Hematopoietic multipotent progenitor cell treated with erythropoietin and hydrocortisone succinate and interleukin-3 and kit ligand, for 4 days (in vitro differentiated cells): ENCODE measurements at regions not wholly inside any gene's neighbourhood (a gene's known extent, or its start where the extent isn't known, plus 50 kb on each side); places are given as distances from the start of the nearest gene placed in this dataset.
A peak's percentile ranks its signal among the peaks of the same experiment; 100 is the strongest.
"Not testable (repeated sequence)": the region's sequence is repeated elsewhere in the genome, so short reads cannot be mapped to it uniquely, and the experiment has no call there.

Source experiments
- DNase-seq: peaks from one replicate; pipeline ENCODE4 v3.0.0-alpha.2; 2015

DNA sequence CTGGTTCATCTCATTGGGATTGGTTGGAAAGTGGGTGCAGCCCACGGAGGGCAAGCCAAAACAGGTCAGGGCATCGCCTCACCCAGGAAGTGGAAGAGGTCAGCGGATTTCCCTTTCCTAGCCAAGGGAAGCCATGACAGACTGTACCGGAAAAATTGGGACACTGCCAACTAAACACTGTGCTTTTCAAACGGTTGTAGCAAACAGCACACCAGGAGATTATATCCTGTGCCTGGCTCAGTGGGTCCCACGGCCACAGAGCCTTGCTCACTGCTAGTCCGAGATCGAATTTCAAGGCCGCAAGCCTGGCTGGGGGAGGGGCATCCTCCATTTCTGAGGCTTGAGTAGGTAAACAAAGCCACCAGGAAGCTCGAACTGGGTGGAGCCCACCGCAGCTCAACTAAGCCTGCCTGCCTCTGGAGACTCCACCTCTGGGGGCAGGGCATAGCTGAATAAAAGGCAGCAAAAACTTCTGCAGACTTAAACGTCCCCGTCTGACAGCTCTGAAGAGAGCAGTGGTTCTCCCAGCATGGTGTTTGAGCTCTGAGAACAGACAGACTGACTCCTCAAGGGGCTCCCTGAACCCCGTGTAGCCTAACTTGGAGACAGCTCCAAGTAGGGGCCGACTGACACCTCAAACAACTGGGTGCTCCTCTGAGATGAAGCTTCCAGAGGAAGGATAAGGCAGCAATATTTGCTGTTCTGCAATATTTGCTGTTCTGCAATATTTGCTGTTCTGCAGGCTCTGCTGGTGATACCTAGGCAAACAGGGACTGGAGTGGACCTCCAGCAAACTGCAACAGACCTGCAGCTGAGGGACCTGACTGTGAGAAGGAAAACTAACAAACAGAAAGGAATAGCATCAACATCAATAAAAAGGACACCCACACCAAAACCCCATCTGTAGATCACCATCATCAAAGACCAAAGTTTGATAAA lies 191.0 kb upstream of the IRAK1BP1 start:
- DNase-seq, result not testable (repeated sequence)

DNA sequence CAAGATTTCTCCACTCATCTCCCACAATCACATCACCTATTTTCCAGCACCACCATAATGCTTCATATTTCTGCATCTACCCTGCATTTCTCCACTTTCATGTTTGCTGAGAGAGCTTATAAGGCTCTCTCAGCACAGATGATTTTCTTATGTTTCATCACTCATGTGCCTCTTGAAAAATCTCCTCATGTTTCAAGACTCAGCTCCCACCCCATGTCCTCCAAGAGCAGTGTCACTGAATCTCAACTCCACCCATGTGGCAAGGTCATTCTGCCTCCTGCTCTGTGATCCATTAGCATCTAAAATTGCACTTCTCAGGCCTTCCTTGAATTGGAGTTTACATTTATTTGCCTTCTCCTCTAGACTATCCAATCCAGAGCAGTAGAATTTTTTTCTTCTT lies 178.7 kb upstream of the IRAK1BP1 start:
- DNase-seq, result no peak

DNA sequence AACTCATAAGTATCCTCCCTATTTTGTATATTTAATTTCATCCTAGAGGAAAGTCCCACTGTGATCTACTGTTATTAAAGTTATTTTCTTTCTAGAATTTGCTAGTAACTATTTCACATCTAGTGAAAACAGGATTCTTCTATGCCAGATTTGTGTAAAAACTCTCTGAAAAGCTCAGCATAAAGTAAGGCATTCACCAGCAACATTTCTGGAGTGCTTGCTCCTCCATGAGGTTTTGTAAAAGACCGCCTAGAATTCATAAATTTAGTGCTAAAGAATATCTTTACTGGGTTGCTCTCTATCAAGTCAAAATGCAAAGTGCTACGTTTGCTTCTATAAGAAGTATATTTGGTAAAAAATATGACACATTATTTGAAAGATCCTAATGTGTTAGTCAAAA lies 173.5 kb upstream of the IRAK1BP1 start:
- DNase-seq, result no peak

DNA sequence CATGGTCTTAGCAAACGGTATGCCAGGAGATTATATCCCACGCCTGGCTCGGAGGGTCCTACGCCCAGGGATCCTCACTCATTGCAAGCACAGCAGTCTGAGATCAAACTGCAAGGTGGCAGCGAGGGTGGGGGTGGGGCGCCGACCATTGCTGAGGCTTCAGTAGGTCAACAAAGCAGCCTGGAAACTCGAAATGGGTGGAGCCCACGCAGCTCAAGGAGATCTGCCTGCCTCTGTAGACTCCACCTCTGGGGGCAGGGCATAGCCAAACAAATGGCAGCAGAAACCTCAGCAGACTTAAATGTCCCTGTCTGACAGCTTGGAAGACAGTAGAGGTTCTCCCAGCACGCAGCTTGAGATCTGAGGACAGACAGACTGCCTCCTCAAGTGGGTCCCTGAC lies 172.7 kb upstream of the IRAK1BP1 start:
- not testable (repeated sequence) for DNase-seq

DNA sequence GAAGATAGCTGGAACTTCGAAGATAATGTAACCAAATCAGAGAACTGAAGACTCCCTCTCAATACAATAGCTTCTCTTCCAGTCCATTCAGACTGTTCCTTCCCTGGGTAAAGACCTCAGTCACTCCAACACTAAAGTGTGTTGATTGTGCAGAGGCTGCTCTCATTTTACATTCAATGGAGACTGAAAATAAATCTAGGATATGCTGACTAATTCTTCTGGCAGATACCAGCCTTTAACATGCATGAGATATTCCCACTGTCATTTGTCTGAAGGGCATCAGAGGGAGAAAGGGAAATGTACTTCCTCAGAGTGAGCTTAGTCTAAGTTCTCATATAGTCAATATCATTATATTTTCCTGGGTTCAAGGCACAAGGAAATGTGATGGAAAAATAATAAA lies 166.4 kb upstream of the IRAK1BP1 start:
- DNase-seq, result no peak

DNA sequence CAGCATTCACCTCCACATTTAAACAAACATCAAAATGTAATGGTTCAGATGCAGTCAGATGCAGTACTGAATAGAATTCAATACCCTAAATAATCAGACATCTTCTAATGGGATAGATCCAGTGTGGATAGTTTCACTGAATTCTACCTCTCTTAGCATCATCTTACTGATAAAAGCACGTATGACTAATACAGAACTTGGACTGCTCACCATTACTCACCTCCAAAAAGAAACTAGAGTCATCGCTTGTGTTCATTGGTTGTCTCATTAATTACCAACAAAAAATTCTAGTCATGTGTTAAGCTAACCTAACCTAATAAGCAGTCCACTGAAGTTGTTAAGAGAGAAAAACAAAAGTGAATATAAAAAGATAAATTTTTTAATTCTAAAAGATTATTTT lies 165.9 kb upstream of the IRAK1BP1 start:
- DNase-seq, result no peak

DNA sequence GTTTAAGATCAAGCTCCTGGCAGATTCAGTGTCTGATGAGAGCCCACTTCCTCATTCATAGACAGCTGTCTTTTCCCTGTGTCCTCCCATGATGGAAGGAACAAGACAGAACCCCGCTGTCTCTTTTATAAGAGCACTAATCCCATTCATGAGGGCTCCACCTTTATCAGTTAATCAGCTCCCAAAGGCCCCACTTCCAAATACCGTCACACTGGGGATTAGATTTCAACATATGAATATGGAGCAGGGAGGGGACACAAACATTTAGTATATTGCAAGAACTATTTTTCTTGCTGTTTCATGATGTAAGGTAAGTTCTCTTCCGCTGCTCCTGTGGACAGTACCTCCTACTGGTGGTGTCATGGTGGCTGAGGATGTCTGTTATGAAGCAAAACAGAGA lies 158.3 kb upstream of the IRAK1BP1 start:
- DNase-seq, result no peak

DNA sequence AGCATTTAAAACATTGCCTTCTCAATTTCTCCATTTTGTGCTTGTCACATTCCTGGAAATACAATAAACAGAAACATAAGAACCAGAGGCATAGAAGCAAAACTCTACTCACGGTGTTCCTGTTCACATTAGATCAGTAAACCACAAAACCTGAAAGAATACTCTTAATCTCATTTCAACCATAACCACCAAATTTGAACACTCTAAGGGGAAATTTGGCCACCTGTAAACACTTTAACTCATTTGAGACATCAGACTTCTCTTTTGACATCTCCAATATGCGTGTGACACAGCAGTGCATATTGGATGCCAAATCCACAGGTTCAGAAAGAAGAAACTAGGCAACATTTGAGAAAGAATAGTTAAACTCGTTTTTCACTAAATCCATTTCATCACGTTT lies 153.8 kb upstream of the IRAK1BP1 start:
- no peak for DNase-seq

DNA sequence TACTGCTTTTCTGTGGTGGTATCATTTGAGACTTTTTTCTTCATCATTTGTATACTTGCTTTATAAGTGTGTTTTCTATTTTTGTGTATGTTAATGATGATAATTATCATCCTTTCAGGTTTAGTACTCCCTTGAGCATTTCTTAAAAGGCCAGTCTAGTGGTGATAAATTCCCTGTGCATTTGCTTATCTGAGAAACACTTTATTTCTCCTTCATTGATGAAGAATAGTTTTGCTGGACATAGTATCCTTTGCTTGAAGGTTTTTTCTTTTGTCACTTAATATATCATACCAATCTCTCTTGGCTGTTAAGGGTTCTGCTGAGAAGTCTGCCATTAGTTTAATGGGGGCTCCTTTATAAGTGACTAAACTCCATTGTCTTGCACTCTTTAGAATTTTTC lies 123.2 kb upstream of the IRAK1BP1 start:
- no peak for DNase-seq

DNA sequence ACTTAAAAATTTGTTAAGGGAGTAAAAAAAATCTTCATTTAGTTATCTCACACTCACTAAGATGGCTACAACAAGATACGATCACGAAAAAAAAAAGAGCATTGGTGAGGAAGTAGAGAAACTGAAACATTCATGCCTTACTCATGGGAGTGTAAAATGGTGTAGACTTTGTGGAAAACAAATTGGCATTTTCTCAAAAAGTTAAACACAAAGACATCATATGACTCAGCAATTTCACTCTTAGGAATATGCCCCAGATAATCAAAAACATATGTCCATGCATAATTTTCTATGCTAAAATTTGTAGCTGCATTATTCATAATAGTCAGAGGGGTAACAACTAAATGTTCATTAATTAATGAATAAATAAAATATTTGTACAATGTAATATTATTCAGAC lies 120.9 kb upstream of the IRAK1BP1 start:
- DNase-seq, result no peak

DNA sequence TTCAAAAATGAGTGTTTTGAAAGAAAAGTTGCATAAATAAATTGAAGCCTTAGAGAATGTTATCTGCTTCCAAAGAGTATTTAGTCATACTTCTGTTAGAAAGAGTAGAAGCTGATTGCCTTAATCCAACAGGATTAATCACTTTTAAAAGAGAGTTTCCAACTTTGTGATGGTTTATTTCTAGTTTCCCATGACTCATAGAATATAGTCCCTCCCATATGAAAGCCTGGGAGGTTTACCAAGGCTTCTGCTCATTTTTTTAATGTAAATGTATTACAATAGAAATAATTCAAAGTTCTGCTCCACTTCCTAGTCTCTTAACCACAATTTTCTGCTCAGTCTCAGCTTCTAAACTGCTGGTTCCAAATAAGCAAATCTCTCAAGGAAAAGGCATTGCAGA lies 118.0 kb upstream of the IRAK1BP1 start:
- DNase-seq, result no peak

DNA sequence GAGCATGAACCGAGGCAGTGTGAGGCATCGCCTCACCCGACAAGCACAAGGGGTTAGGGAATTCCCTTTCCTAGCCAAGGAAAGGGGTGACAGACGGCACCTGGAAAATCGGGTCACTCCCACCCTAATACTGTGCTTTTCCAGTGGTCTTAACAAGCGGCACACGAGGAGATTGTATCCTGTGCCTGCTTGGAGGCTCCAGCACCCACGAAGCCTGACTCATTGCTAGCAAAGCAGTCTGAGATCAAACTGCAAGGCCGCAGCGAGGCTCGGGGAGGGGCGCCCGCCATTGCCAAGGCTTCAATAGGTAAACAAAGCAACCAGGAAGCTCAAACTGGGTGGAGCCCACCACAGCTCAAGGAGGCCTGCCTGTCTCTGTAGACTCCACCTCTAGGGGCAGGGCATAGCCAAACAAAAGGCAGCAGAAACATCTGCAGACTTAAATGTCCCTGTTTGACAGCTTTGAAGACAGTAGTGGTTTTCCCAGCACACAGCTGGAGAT lies 109.0 kb upstream of the IRAK1BP1 start:
- not testable (repeated sequence) for DNase-seq

DNA sequence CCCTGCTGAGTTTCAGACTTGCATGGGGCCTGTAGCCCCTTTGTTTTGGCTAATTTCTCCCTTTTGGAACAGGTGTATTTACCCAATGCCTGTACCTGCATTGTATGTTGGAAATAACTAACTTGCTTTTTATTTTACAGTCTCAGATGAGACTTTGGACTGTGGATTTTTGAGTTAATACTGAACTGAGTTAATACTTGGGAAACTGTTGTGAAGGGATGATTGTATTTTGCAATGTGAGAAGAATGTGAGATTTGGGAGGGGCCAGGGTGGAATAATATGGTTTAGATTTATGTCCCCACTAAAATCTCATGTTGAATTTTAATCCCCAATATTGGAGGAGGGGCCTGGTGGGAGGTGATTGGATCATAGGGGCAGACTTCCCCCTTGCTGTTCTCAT lies 99.1 kb upstream of the IRAK1BP1 start:
- no peak for DNase-seq

DNA sequence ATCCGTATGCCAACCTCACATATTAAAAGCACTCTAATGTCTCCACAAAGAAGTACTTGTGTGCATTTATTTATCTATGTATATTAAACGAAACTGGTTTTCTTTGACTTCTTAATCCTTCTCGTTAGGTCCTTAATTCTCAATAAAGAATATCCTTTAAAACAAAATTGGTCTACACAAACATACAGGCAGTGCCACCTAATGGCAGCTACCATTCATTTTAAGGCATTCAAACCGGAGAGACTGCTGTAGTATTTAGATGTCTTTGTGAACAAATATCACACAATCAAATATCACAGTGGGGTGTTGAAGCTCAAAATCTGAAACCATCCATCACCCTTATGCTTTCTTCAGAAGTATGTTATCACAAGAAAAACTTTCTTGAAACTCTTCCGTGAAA lies 96.6 kb upstream of the IRAK1BP1 start:
- no peak for DNase-seq

DNA sequence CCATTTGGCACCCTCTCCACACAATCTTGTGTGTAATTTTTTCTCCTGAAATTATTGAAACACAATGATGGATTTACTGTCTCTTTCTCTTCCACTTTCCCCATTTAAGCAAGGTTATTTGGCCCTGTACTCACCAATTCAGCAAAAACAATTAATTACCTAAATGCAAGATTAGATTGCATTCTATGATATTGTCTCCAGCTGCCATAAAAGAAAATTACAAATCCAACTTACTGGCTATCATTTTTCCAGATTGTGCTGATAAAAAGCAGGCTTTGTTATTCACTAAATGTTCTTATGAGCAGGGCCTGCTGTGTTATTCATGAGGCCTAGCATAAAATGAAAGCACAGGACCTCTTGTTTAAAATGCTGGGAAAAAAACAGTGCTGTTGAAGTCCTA lies 95.8 kb upstream of the IRAK1BP1 start:
- DNase-seq, result no peak

DNA sequence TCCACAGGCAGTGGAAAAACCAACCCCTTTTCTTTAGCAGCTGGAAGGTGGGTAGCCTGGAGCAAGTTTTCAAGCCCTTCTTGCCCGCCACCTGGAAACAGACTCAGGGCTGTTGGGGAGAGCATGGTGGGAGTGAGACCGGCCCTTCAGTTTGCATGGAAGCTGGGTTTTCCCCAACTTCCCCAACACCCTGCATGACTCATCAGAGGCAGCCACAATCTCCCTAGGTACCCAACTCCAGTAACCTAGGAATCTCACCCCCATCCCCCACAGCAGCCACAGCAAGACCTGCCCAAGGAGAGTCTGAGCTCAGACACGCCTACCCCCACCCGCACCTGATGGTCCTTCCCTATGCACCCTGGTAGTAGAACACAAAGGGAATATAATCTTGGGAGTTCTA lies 86.3 kb upstream of the IRAK1BP1 start:
- no peak for DNase-seq

DNA sequence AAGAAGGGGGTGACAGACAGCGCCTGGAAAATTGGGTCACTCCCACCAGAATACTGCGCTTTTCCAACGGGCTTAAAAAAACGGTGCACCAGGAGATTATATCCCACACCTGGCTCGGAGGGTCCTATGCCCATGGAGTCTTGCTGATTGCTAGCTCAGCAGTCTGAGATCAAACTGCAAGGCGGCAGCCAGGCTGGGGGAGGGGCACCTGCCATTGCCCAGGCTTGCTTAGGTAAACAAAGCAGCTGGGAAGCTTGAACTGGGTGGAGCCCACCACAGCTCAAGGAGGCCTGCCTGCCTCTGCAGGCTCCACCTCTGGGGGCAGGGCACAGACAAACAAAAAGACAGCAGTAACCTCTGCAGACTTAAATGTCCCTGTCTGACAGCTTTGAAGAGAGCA lies 84.0 kb upstream of the IRAK1BP1 start:
- DNase-seq, result not testable (repeated sequence)

DNA sequence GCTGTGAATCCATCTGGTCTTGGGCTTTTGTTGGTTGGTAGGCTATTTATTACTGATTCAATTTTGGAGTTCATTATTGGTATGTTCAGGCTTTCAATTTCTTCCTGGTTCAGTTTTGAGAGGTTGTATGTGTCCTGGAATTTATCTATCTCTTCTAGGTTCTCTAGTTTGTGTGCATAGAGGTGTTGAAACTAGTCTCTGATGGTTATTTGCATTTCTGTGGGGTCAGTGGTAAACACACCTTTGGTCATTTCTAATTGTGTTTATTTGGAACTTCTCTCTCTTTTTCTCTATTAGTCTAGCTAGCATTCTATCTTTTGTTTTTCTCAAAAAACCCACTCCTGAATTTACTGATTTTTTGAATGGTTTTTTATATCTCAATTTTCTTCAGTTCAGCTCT lies 70.1 kb upstream of the IRAK1BP1 start:
- no peak for DNase-seq

DNA sequence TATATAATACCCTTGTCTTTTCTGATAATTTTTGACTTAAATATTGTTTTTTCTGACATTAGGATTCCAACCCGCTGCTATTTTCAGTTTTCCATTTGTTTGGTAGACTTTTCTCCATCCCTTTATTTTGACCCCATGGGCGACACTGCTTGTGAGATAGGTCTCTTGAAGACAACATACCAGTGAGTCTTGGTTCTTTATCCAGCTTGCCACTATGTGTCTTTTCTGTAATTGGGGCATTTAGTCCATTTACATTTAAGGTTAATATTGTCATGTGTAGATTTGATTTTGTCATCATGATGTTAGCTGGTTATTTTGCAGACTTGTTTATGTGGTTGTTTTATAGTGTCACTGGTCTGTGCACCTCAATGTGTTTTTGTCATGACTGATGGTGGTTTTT lies 67.7 kb upstream of the IRAK1BP1 start:
- DNase-seq, result no peak

DNA sequence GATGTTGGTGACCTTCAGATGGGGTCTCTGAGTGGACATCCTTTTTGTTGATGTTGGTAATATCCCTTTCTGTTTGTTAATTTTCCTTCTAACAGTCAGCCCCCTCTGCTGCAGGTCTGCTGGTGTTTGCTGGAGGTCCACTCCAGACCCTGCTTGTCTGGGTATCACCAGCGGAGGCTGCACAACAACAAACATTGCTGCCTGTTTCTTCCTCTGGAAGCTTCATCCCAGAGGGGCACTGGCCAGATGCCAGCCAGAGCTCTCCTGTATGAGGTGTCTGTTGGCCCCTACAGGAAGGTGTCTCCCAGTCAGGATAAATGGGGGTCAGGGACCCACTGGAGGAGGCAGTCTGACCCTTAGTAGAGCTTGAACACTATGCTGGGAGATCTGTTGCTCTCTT lies 60.6 kb upstream of the IRAK1BP1 start:
- not testable (repeated sequence) for DNase-seq

DNA sequence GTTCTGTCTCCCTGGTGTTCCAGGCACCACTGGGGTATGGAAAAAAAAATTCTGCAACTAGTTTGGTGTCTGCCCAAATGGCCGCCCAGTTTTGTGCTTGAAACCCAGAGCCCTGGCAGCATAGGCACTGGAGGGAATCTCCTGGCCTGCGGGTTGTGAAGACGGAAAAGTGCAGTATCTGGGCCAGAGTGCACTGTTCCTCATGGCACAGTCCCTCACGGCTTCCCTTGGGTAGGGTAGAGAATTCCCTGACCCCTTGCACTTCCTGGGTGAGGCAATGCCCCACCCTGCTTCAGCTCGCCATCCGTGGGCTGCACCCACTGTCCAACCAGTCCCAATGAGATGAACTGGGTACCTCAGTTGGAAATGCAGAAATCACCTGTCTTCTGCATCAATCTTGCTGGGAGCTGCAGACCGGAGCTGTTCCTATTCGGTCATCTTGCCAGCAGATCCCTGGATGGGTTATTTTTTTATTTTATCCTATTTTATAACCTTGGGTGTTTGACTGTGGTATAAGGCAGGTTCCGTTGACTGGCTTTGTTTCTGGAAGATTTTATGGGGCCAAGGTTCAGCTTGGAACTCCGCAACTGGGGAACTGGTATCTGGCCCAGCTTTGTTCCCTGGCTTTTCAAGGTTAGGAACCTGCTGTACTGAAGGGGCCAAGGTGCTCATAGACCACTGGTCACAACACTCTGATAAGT lies 59.5 kb upstream of the IRAK1BP1 start:
- DNase-seq, result not testable (repeated sequence)

DNA sequence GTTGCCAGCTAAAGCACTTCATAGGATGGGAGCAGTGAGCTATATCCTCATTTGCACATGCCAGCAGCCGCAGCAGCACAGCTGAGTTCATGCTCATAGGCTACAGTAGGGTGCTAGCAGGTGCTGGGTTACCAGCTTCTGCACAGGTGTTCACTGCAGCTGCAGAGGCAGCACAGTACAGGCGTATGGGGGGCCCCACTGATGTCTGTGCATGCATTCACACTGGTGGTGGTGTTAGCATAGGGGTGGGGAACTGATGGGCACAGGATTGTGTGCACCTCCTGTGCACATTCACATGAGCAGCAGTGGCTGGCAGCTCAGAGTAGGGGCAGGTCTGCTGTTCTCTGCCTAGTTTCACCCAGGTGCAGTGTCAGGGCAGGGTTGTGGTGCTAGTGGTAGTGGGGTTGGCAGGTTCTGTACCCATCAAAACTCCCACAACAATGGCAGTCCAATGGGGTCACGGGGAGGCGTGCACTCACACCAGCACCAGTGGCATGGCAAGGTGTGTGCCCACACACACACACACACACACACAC lies 58.9 kb upstream of the IRAK1BP1 start:
- no peak for DNase-seq

DNA sequence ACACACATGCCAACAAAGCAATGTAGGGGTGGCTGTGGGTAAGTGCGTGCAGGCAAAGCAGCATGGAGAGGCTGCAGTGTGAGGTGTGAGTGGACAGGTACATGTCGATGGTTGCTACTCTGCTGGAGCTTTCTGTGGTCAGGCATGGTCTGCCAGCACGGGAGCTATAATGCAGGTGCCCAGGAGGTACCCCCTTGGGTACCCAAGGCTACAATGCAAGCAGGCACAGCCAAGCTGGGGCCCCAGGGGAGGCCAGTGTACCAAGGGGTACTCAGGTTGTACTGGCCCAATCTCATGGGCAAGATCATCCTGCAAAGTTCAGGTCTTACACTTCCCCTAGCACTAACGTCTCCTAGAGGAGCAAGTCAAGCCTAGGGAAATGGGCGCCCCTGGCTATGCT lies 58.4 kb upstream of the IRAK1BP1 start:
- DNase-seq, result no peak

DNA sequence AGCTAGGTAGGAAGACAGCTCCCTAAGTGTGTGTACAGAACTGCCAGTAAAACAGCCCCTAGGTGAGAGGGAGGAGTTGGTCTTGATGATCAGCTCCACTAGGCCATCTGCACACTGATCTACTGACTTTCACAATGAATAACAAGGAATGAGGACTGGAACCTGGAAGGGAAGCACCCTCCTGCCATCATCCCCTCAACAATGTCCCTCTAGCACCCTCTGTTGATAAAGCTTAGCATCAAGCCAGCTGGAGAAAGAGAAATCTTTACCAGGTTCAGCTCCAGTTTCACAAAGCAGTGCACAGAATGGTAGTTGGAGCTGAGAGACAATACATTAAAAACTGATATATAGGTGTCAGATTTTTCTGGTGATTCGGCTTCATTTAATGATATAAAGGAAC lies 57.2 kb upstream of the IRAK1BP1 start:
- peak; percentile 7 for DNase-seq
